GM10248 (cell line): ENCODE measurements at regions not wholly inside any gene's neighbourhood (a gene's known extent, or its start where the extent isn't known, plus 50 kb on each side); places are given as distances from the start of the nearest gene placed in this dataset.
A peak's percentile ranks its signal among the peaks of the same experiment; 100 is the strongest.
"Not testable (repeated sequence)": the region's sequence is repeated elsewhere in the genome, so short reads cannot be mapped to it uniquely, and the experiment has no call there.

ENCODE experiments used
- CTCF ChIA-PET: fragments of 300-600 bp; sonication (Branson Sonifier 250); formaldehyde crosslinking; extraction: SDS; loops from one replicate; lab custom pipeline; 2021; ENCODE audit warnings: antibody characterized with exemption; lab: Yijun Ruan, JAX
- POLR2A ChIA-PET: fragments of 350-650 bp; sonication (Branson Sonifier 250); formaldehyde crosslinking; extraction: SDS; loops from one replicate; lab custom pipeline; 2020; ENCODE audit warnings: antibody characterized with exemption; lab: Yijun Ruan, JAX
- DNase-seq: peaks from one replicate; pipeline ENCODE4 v3.0.0; 2012; ENCODE audit errors: extremely low spot score
- CTCF ChIP-seq: IDR thresholded peaks from 2 replicates; pipeline ENCODE4 v1.5.1; 2012; ENCODE audit warnings: mild to moderate bottlenecking, low read depth; ENCODE audit errors: extremely low read depth, missing control alignments, control extremely low read depth

GRCh38 chr2:185978634-185979407 is 240.2 kb downstream of the FSIP2 start:
- no peak for TF ChIP-seq CTCF
- ChIA-PET CTCF (interaction anchor here (1.1 kb wide), 1 partner anchor 32 kb away, joined by 3 read pairs; no protein-coding TSS in a partner anchor), POLR2A (no interaction called here)
- no peak for DNase-seq

GRCh38 chr2:185979546-185980071 is 241.0 kb downstream of the FSIP2 start:
- ChIA-PET CTCF (interaction anchor here (1.1 to 1.4 kb wide), 2 partner anchors 32 to 240 kb away, joined by 3 read pairs; no protein-coding TSS in a partner anchor), POLR2A (no interaction called here)
- no peak for DNase-seq
- TF ChIP-seq CTCF, result peak; percentile 1

- ChIA-PET POLR2A (no interaction called here), CTCF (interaction anchor here (1.3 to 1.6 kb wide), 3 partner anchors 11 to 242 kb away, joined by 3 to 4 read pairs (median 3); no protein-coding TSS in a partner anchor)
- no peak for DNase-seq
- no peak for TF ChIP-seq CTCF
Measured at GRCh38 chr2:185980944-185981343, 242.3 kb downstream of the FSIP2 start.

GRCh38 chr2:185984670-185985069 is 246.1 kb downstream of the FSIP2 start:
- ChIA-PET POLR2A (no interaction called here), CTCF (interaction anchor here (1.3 kb wide), 2 partner anchors 21 to 30 kb away, joined by 3 to 4 read pairs; no protein-coding TSS in a partner anchor)
- no peak for DNase-seq
- TF ChIP-seq CTCF, result no peak

GRCh38 chr2:185988907-185989306 is 250.3 kb downstream of the FSIP2 start:
- CTCF ChIA-PET, POLR2A ChIA-PET: not testable (repeated sequence)

GRCh38 chr2:185990861-185991525 is 252.4 kb downstream of the FSIP2 start:
- POLR2A ChIA-PET, result no interaction called here

More at GRCh38 chr2:185988907-185989306, 250.3 kb downstream of the FSIP2 start:
- not testable (repeated sequence) for DNase-seq

More at GRCh38 chr2:185990861-185991525, 252.4 kb downstream of the FSIP2 start:
- DNase-seq, result no peak
- no peak for TF ChIP-seq CTCF
- CTCF ChIA-PET, result interaction anchor here (1.5 kb wide), 1 partner anchor 43 kb away, joined by 3 read pairs; no protein-coding TSS in a partner anchor
